WTC11 (cell line): ENCODE measurements at regions not wholly inside any gene's neighbourhood (a gene's known extent, or its start where the extent isn't known, plus 50 kb on each side); places are given as distances from the start of the nearest gene placed in this dataset.
"Not testable (repeated sequence)": the region's sequence is repeated elsewhere in the genome, so short reads cannot be mapped to it uniquely, and the experiment has no call there.

ENCODE experiments used
- IRF2 ChIP-seq: sonication (generic); formaldehyde crosslinking; IDR thresholded peaks from 2 replicates; pipeline ENCODE4 v1.8.0; 2022; ENCODE audit warnings: low read depth, missing genetic modification reagents, borderline replicate concordance
- KAT7 ChIP-seq: sonication (generic); formaldehyde crosslinking; IDR thresholded peaks from 2 replicates; pipeline ENCODE4 v1.8.1; 2023; ENCODE audit warnings: missing genetic modification reagents, mild to moderate bottlenecking, borderline replicate concordance
- NFYB ChIP-seq: sonication (generic); formaldehyde crosslinking; conservative IDR thresholded peaks from 2 replicates; pipeline ENCODE4 v1.8.0; 2022; ENCODE audit warnings: low read depth, missing genetic modification reagents
- NR1H2 ChIP-seq: sonication (generic); formaldehyde crosslinking; IDR thresholded peaks from 2 replicates; pipeline ENCODE4 v1.9.0; 2021; ENCODE audit warnings: mild to moderate bottlenecking, moderate library complexity, missing genetic modification reagents
- TEAD1 ChIP-seq: sonication (generic); formaldehyde crosslinking; IDR thresholded peaks from 2 replicates; pipeline ENCODE4 v1.8.0; 2022; ENCODE audit warnings: mild to moderate bottlenecking, missing genetic modification reagents
- TF ChIP-seq, protein P1 (sequence below): fragments of 200-600 bp; IDR thresholded peaks from 2 replicates; pipeline ENCODE4 v1.8.0; 2022; ENCODE audit warnings: antibody characterized with exemption
- TF ChIP-seq, protein P2 (sequence below): sonication (generic); formaldehyde crosslinking; IDR thresholded peaks from 2 replicates; pipeline ENCODE4 v1.8.1; 2023; ENCODE audit warnings: mild to moderate bottlenecking, missing genetic modification reagents, moderate library complexity
- TF ChIP-seq, protein P3 (sequence below): fragments of 250-450 bp; sonication (Bioruptor Pico); IDR thresholded peaks from 2 replicates; pipeline ENCODE4 v1.8.0; 2021; ENCODE audit warnings: mild to moderate bottlenecking
- TF ChIP-seq, protein P4 (sequence below): sonication (generic); formaldehyde crosslinking; IDR thresholded peaks from 2 replicates; pipeline ENCODE4 v1.8.0; 2022; ENCODE audit warnings: mild to moderate bottlenecking, missing genetic modification reagents

DNA sequence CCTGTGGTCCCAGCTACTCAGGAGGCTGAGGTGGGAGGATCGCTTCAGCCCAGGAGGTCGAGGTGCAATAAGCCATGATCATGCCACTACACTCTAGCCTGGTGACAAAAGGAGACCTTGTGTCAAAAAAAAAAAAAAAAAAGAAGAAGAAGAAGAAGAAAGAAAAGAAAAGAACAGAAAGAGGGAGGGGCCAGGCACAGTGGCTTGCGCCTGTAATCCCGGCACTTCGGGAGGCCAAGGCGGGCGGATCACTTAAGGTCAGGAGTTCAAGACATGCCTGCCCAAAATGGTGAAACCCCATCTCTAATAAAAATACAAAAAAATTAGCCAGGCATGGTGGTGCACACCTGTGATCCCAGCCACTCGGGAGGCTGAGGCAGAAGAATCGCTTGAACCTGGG lies 52.8 kb upstream of the EP300 start:
- not testable (repeated sequence) for TF ChIP-seq KAT7 (CRISPR knock-in tag); NR1H2 (CRISPR knock-in tag); NFYB; IRF2 (CRISPR knock-in tag); TEAD1 (CRISPR knock-in tag)
- TF ChIP-seq, protein P1, sequence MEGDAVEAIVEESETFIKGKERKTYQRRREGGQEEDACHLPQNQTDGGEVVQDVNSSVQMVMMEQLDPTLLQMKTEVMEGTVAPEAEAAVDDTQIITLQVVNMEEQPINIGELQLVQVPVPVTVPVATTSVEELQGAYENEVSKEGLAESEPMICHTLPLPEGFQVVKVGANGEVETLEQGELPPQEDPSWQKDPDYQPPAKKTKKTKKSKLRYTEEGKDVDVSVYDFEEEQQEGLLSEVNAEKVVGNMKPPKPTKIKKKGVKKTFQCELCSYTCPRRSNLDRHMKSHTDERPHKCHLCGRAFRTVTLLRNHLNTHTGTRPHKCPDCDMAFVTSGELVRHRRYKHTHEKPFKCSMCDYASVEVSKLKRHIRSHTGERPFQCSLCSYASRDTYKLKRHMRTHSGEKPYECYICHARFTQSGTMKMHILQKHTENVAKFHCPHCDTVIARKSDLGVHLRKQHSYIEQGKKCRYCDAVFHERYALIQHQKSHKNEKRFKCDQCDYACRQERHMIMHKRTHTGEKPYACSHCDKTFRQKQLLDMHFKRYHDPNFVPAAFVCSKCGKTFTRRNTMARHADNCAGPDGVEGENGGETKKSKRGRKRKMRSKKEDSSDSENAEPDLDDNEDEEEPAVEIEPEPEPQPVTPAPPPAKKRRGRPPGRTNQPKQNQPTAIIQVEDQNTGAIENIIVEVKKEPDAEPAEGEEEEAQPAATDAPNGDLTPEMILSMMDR, result not testable (repeated sequence)
- TF ChIP-seq, protein P2, sequence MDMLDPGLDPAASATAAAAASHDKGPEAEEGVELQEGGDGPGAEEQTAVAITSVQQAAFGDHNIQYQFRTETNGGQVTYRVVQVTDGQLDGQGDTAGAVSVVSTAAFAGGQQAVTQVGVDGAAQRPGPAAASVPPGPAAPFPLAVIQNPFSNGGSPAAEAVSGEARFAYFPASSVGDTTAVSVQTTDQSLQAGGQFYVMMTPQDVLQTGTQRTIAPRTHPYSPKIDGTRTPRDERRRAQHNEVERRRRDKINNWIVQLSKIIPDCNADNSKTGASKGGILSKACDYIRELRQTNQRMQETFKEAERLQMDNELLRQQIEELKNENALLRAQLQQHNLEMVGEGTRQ (CRISPR knock-in tag), result not testable (repeated sequence)
- TF ChIP-seq, protein P3, sequence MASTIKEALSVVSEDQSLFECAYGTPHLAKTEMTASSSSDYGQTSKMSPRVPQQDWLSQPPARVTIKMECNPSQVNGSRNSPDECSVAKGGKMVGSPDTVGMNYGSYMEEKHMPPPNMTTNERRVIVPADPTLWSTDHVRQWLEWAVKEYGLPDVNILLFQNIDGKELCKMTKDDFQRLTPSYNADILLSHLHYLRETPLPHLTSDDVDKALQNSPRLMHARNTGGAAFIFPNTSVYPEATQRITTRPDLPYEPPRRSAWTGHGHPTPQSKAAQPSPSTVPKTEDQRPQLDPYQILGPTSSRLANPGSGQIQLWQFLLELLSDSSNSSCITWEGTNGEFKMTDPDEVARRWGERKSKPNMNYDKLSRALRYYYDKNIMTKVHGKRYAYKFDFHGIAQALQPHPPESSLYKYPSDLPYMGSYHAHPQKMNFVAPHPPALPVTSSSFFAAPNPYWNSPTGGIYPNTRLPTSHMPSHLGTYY, result not testable (repeated sequence)
- TF ChIP-seq, protein P4, sequence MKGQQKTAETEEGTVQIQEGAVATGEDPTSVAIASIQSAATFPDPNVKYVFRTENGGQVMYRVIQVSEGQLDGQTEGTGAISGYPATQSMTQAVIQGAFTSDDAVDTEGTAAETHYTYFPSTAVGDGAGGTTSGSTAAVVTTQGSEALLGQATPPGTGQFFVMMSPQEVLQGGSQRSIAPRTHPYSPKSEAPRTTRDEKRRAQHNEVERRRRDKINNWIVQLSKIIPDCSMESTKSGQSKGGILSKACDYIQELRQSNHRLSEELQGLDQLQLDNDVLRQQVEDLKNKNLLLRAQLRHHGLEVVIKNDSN (CRISPR knock-in tag), result not testable (repeated sequence)
